Sigmoid colon (tissue), 6 donors: ENCODE measurements at regions not wholly inside any gene's neighbourhood (a gene's known extent, or its start where the extent isn't known, plus 50 kb on each side); places are given as distances from the start of the nearest gene placed in this dataset.

ENCODE experiments used
- DNase-seq: peaks from one replicate; pipeline ENCODE4 v3.0.0-alpha.2; 2019
- H3K27ac ChIP-seq, 4 donors: fragments of 200-600 bp; sonication (generic); one replicate each; pipeline ENCODE4 v1.5.1; 2016 to 2019; ENCODE audit warnings: mild to moderate bottlenecking in 1 of 4
- H3K27me3 ChIP-seq, 3 donors: fragments of 200-600 bp; sonication (generic); one replicate each; pipeline ENCODE4 v1.5.1; 2019; ENCODE audit warnings: mild to moderate bottlenecking in 1 of 3
- H3K36me3 ChIP-seq, 4 donors: fragments of 200-600 bp; sonication (generic); one replicate each; pipeline ENCODE4 v1.5.1; 2016 to 2019
- H3K4me1 ChIP-seq, 4 donors: fragments of 200-600 bp; sonication (generic); one replicate each; pipeline ENCODE4 v1.5.1; 2017 to 2019
- H3K4me3 ChIP-seq, 4 donors: fragments of 200-600 bp; sonication (generic); one replicate each; pipeline ENCODE4 v1.5.1; 2017 to 2019; ENCODE audit warnings: mild to moderate bottlenecking in 2 of 4, moderate library complexity in 1 of 4
- H3K9me3 ChIP-seq, 4 donors: fragments of 200-600 bp in 3 of 4; sonication (generic) in 3 of 4; one replicate each; pipeline versions ENCODE4 v1.5.1 to v1.6.1; 2013 to 2019
- CTCF ChIP-seq, 4 experiments: fragments of 450-650 bp in 3 of 4; fragments of 200-600 bp in 1 of 4; IDR thresholded peaks; one replicate each; pipeline ENCODE4 v1.5.1; 2016 to 2019; ENCODE audit warnings: antibody characterized with exemption in 4 of 4, mild to moderate bottlenecking in 3 of 4, moderate library complexity in 2 of 4
- EP300 ChIP-seq, 4 donors: sonication (generic); formaldehyde crosslinking; IDR thresholded peaks; one replicate each; pipeline ENCODE4 v1.6.1; 2017; ENCODE audit warnings: antibody characterized with exemption in 4 of 4
- POLR2A ChIP-seq, 2 donors: fragments of 450-650 bp; IDR thresholded peaks; one replicate each; pipeline ENCODE4 v1.6.1; 2016; ENCODE audit warnings: antibody characterized with exemption in 2 of 2, mild to moderate bottlenecking in 2 of 2, moderate library complexity in 2 of 2
- POLR2AphosphoS5 ChIP-seq, 4 donors: sonication (generic); formaldehyde crosslinking; IDR thresholded peaks; one replicate each; pipeline ENCODE4 v1.6.1; 2017; ENCODE audit warnings: antibody characterized with exemption in 4 of 4
- WGBS, 2 donors: extraction: QIAGEN DNeasy Blood & Tissue Kit; methylation state at CpG; one replicate each; pipeline ENCODE4 v1.1.7; 2013; 5-methylcytosine and 5-hydroxymethylcytosine counted together
- intact Hi-C: fragments of 100-400 bp; cut with DNase I; formaldehyde crosslinking; loops from one replicate; pipeline ENCODE4 v1.15.1; 2023
- donor health status: healthy with polysubstance abuse.
- donor health status: healthy.

GRCh38 chr10:78959217-78959923, 109.4 kb upstream of the ZMIZ1 start:
- WGBS, 2 donors: 76 to 86% methylated on average over 10 of the region's 10 CpGs
- intact Hi-C loops: no loop called here

GRCh38 chr10:78959924-78960285, 108.9 kb upstream of the ZMIZ1 start:
- peaks cover 0 to 38% (median 25%) of the 10 kb centered on the region in 4 donors for H3K4me1 ChIP-seq
- no peaks in the 10 kb centered on the region for H3K27me3 ChIP-seq
- TF ChIP-seq POLR2AphosphoS5 (IDR thresholded peaks at IDR 0.05) (no peak), CTCF (IDR thresholded peaks at IDR 0.05) (no peak), EP300 (IDR thresholded peaks at IDR 0.05) (no peak), POLR2A (IDR thresholded peaks at IDR 0.05) (no peak)
- H3K9me3 ChIP-seq: no peaks in the 10 kb centered on the region
- intact Hi-C loops: no loop called here
- peak overlapping the region in 3 of 4 donors; percentile 73 to 76 (median 73) for H3K27ac ChIP-seq
- no peaks in the 10 kb centered on the region for H3K36me3 ChIP-seq
- no peak for DNase-seq
- WGBS, 2 donors: 65 to 67% methylated on average over 3 of the region's 3 CpGs
- H3K4me3 ChIP-seq: no peak overlapping the region

More at GRCh38 chr10:78959217-78959923, 109.4 kb upstream of the ZMIZ1 start:
- H3K27me3 ChIP-seq: no peaks in the 10 kb centered on the region
- no peaks in the 10 kb centered on the region for H3K9me3 ChIP-seq
- TF ChIP-seq POLR2AphosphoS5 (IDR thresholded peaks at IDR 0.05) (no peak), CTCF (IDR thresholded peaks at IDR 0.05) (no peak), POLR2A (IDR thresholded peaks at IDR 0.05) (no peak), EP300 (IDR thresholded peaks at IDR 0.05) (no peak)
- DNase-seq: no peak
- H3K4me3 ChIP-seq: no peak overlapping the region
- H3K27ac ChIP-seq: peak overlapping the region in 3 of 4 donors; percentile 73 to 76 (median 73)
- H3K36me3 ChIP-seq: no peaks in the 10 kb centered on the region
- H3K4me1 ChIP-seq: peaks cover 0 to 34% (median 22%) of the 10 kb centered on the region in 4 donors

- H3K27ac ChIP-seq: peak overlapping the region in 3 of 4 donors; percentile 73 to 76 (median 73)
- intact Hi-C loops: no loop called here
- peak; percentile 96 for DNase-seq
- WGBS, 2 donors: 64 to 66% methylated on average over 7 of the region's 7 CpGs
- no peaks in the 10 kb centered on the region for H3K27me3 ChIP-seq
- TF ChIP-seq EP300 (IDR thresholded peaks at IDR 0.05) (peak in 2 of 4 donors; percentile 42 to 47), CTCF (IDR thresholded peaks at IDR 0.05) (no peak), POLR2AphosphoS5 (IDR thresholded peaks at IDR 0.05) (peak; percentile 70 to 87 (median 78)), POLR2A (IDR thresholded peaks at IDR 0.05) (no peak)
- H3K36me3 ChIP-seq: no peaks in the 10 kb centered on the region
- H3K9me3 ChIP-seq: no peaks in the 10 kb centered on the region
- no peak overlapping the region for H3K4me3 ChIP-seq
- H3K4me1 ChIP-seq: peaks cover 0 to 43% (median 29%) of the 10 kb centered on the region in 4 donors
Observed at GRCh38 chr10:78960316-78960800, 108.4 kb upstream of the ZMIZ1 start.

- DNase-seq: no peak
- TF ChIP-seq EP300 (IDR thresholded peaks at IDR 0.05) (no peak), POLR2A (IDR thresholded peaks at IDR 0.05) (no peak), POLR2AphosphoS5 (IDR thresholded peaks at IDR 0.05) (no peak), CTCF (IDR thresholded peaks at IDR 0.05) (no peak)
- Histone ChIP-seq H3K27me3 (no peaks in the 10 kb centered on the region), H3K36me3 (no peaks in the 10 kb centered on the region), H3K9me3 (no peaks in the 10 kb centered on the region), H3K4me1 (peaks cover 0 to 49% (median 40%) of the 10 kb centered on the region in 4 donors), H3K27ac (peak overlapping the region in 3 of 4 donors; percentile 73 to 76 (median 73)), H3K4me3 (no peak overlapping the region)
- 87 to 88% methylated on average over 4 of the region's 4 CpGs for WGBS, 2 donors
- intact Hi-C loops: no loop called here
Observed at GRCh38 chr10:78961760-78962159, 107.0 kb upstream of the ZMIZ1 start.
